Urinary bladder (tissue), 3 donors: ENCODE measurements at regions not wholly inside any gene's neighbourhood (a gene's known extent, or its start where the extent isn't known, plus 50 kb on each side); places are given as distances from the start of the nearest gene placed in this dataset.

ENCODE experiments used
- DNase-seq: peaks from one replicate; pipeline ENCODE4 v3.0.0-alpha.2; 2015; ENCODE audit errors: extremely low spot score
- H3K27ac ChIP-seq: one replicate; pipeline ENCODE4 v1.5.1; 2013; ENCODE audit warnings: low read depth, mild to moderate bottlenecking, moderate library complexity
- H3K36me3 ChIP-seq: one replicate; pipeline ENCODE4 v1.6.1; 2013; ENCODE audit warnings: mild to moderate bottlenecking, moderate library complexity; ENCODE audit not compliant: insufficient read depth
- H3K4me1 ChIP-seq: one replicate; pipeline ENCODE4 v1.6.1; 2013; ENCODE audit warnings: mild to moderate bottlenecking, moderate library complexity; ENCODE audit not compliant: insufficient read depth
- H3K4me3 ChIP-seq: one replicate; pipeline ENCODE4 v1.5.1; 2013; ENCODE audit warnings: low read depth, low read length
- WGBS: extraction: QIAGEN DNeasy Blood & Tissue Kit; methylation state at CpG from one replicate; pipeline ENCODE4 v1.1.7; 2013; 5-methylcytosine and 5-hydroxymethylcytosine counted together
- donor health status: healthy with polysubstance abuse.
- donor health status: healthy.

- WGBS: 94% methylated on average over 3 of the region's 3 CpGs
- no peak for DNase-seq
- no peaks in the 10 kb centered on the region for H3K4me1 ChIP-seq
- H3K27ac ChIP-seq: no peak overlapping the region
- no peak overlapping the region for H3K4me3 ChIP-seq
- no peaks in the 10 kb centered on the region for H3K36me3 ChIP-seq
Observed at GRCh38 chr4:38576767-38577166, 87.2 kb upstream of the KLF3 start.

GRCh38 chr4:38577462-38577861 lies 86.5 kb upstream of the KLF3 start:
- H3K27ac ChIP-seq: no peak overlapping the region
- H3K36me3 ChIP-seq: no peaks in the 10 kb centered on the region
- H3K4me3 ChIP-seq: no peak overlapping the region
- H3K4me1 ChIP-seq: no peaks in the 10 kb centered on the region
- DNase-seq: no peak

GRCh38 chr4:38581426-38582106 lies 82.4 kb upstream of the KLF3 start:
- H3K4me3 ChIP-seq: no peak overlapping the region
- no peaks in the 10 kb centered on the region for H3K4me1 ChIP-seq
- whole genome bisulfite sequencing: 30% methylated on average over 6 of the region's 6 CpGs
- no peak for DNase-seq
- H3K27ac ChIP-seq: no peak overlapping the region
- H3K36me3 ChIP-seq: no peaks in the 10 kb centered on the region

GRCh38 chr4:38582445-38582844 lies 81.6 kb upstream of the KLF3 start:
- Histone ChIP-seq H3K4me3 (no peak overlapping the region), H3K36me3 (no peaks in the 10 kb centered on the region), H3K27ac (no peak overlapping the region), H3K4me1 (no peaks in the 10 kb centered on the region)
- WGBS: 52% methylated on average over 1 of the region's 1 CpG
- no peak for DNase-seq

- Histone ChIP-seq H3K27ac (no peak overlapping the region), H3K36me3 (no peaks in the 10 kb centered on the region), H3K4me1 (no peaks in the 10 kb centered on the region), H3K4me3 (no peak overlapping the region)
- WGBS: 66% methylated on average over 3 of the region's 3 CpGs
- no peak for DNase-seq
Observed at GRCh38 chr4:38582889-38583470, 81.0 kb upstream of the KLF3 start.

- 88% methylated on average over 1 of the region's 1 CpG for WGBS
- H3K4me3 ChIP-seq: no peak overlapping the region
- no peak for DNase-seq
- no peaks in the 10 kb centered on the region for H3K36me3 ChIP-seq
- no peaks in the 10 kb centered on the region for H3K4me1 ChIP-seq
- H3K27ac ChIP-seq: no peak overlapping the region
Observed at GRCh38 chr4:38585871-38586270, 78.1 kb upstream of the KLF3 start.

GRCh38 chr4:38587106-38587505 lies 76.9 kb upstream of the KLF3 start:
- H3K27ac ChIP-seq: no peak overlapping the region
- H3K4me1 ChIP-seq: no peaks in the 10 kb centered on the region
- H3K36me3 ChIP-seq: no peaks in the 10 kb centered on the region
- DNase-seq: no peak
- H3K4me3 ChIP-seq: no peak overlapping the region

- no peak for DNase-seq
- Histone ChIP-seq H3K4me3 (no peak overlapping the region), H3K27ac (no peak overlapping the region), H3K4me1 (no peaks in the 10 kb centered on the region), H3K36me3 (no peaks in the 10 kb centered on the region)
- 59% methylated on average over 4 of the region's 4 CpGs for WGBS
Observed at GRCh38 chr4:38590046-38590445, 74.0 kb upstream of the KLF3 start.

GRCh38 chr4:38591617-38592337 lies 72.2 kb upstream of the KLF3 start:
- Histone ChIP-seq H3K4me3 (no peak overlapping the region), H3K27ac (no peak overlapping the region), H3K36me3 (no peaks in the 10 kb centered on the region), H3K4me1 (no peaks in the 10 kb centered on the region)
- DNase-seq: no peak
- WGBS: 42% methylated on average over 10 of the region's 10 CpGs

- Histone ChIP-seq H3K4me3 (no peak overlapping the region), H3K27ac (no peak overlapping the region), H3K36me3 (no peaks in the 10 kb centered on the region), H3K4me1 (no peaks in the 10 kb centered on the region)
- DNase-seq: no peak
- 96% methylated on average over 3 of the region's 3 CpGs for WGBS
Observed at GRCh38 chr4:38598489-38598888, 65.5 kb upstream of the KLF3 start.

GRCh38 chr4:38600575-38600974 lies 63.4 kb upstream of the KLF3 start:
- Histone ChIP-seq H3K4me3 (no peak overlapping the region), H3K4me1 (no peaks in the 10 kb centered on the region), H3K36me3 (no peaks in the 10 kb centered on the region), H3K27ac (no peak overlapping the region)
- WGBS: 70% methylated on average over 4 of the region's 4 CpGs
- no peak for DNase-seq

GRCh38 chr4:38601244-38601915 lies 62.6 kb upstream of the KLF3 start:
- Histone ChIP-seq H3K36me3 (no peaks in the 10 kb centered on the region), H3K27ac (no peak overlapping the region), H3K4me3 (no peak overlapping the region), H3K4me1 (no peaks in the 10 kb centered on the region)
- 60% methylated on average over 6 of the region's 6 CpGs for WGBS
- no peak for DNase-seq

- Histone ChIP-seq H3K4me3 (no peak overlapping the region), H3K4me1 (no peaks in the 10 kb centered on the region), H3K27ac (no peak overlapping the region), H3K36me3 (no peaks in the 10 kb centered on the region)
- 85% methylated on average over 3 of the region's 3 CpGs for WGBS
- no peak for DNase-seq
Observed at GRCh38 chr4:38601916-38602291, 62.1 kb upstream of the KLF3 start.

- Histone ChIP-seq H3K4me1 (no peaks in the 10 kb centered on the region), H3K4me3 (no peak overlapping the region), H3K36me3 (no peaks in the 10 kb centered on the region), H3K27ac (no peak overlapping the region)
- no peak for DNase-seq
- 94% methylated on average over 6 of the region's 6 CpGs for WGBS
Observed at GRCh38 chr4:38603652-38604051, 60.3 kb upstream of the KLF3 start.
